ENCODE measurements at regions not wholly inside any gene's neighbourhood (a gene's known extent, or its start where the extent isn't known, plus 50 kb on each side); places are given as distances from the start of the nearest gene placed in this dataset.

DNA sequence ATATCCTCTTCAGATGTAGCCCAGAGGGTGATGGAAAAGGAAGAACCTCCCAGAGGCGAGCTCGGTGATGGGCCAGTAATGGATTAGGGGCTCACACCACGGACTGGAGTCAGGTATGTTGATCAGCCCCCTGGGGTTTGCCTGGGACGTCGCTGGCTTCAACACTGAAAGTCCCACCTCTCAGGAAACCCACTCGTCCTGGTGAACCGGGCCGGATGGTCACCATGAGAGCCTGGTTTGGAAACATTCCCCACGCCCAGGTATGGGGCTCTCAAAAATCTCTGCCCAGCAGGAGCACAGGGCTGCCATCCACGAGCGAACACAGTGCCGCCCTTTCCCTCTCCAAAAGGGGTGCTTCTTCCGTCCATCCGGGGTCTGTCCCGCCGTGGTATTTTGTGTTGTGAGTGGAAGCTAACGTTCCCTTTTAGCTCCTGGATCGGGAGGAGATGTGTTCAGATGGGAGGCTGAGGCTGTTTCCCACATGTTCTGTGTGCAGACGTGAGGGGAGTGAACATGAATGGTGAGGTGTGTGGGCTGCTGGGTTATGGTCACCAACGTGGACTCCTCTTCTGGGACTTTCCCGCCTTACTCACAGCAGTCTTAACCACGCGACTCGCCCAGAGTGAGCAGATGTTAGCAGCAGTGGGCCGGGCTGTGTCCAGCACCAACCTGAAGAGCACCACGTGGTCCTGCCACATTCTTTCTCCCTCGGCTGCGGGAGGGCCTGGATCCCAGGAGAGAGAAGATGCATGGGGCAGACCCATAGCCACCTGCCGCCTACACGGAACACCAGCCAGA, 139.2 kb downstream of the KIF26A start:
- DNase-seq, result no peak

- DNase-seq, result no peak
Measured at GRCh38 chr14:104278214-104278534, 139.8 kb downstream of the KIF26A start.

DNA sequence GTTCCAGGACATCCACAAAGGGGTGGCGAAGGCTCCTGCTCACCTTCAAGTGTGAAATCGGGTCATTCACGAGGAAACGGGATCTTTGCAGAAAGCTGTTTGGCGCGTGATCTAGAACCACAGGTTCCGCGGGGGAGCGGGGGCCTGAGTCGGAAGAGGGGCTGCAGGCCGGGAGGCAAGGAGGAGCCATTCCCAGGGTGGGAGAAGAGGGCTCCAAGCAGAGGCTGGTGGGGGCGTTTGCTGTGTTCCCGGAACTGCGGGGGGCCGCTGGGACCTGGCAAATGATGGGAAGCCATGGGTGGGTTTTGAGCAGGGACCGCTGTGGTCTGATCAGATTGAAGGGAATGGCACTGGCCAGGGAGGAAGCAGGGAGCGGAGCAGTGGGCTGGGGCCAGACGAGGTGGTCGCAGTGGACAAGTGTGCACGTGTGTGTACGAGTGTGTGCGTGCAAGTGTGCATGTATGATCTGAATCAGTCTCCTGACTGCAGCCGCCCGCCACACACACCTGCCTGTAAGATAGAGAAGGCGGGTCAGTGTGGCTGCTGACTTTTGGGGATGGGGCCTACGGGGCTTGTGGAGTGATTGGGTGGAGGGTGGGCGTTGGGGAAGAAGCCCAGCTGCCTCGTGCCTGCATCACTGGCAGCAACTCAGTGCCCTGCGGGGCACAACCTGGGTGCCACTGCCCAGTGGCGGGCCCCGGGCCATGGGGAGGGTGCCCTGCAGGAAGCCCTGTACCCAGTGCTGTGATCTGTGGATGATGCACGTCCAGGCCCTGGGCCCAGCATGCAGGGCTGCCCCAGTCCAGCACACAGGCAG, 141.9 kb downstream of the KIF26A start:
- no peak for DNase-seq

GRCh38 chr14:104280902-104281767, 142.7 kb downstream of the KIF26A start:
- DNase-seq, result no peak

DNA sequence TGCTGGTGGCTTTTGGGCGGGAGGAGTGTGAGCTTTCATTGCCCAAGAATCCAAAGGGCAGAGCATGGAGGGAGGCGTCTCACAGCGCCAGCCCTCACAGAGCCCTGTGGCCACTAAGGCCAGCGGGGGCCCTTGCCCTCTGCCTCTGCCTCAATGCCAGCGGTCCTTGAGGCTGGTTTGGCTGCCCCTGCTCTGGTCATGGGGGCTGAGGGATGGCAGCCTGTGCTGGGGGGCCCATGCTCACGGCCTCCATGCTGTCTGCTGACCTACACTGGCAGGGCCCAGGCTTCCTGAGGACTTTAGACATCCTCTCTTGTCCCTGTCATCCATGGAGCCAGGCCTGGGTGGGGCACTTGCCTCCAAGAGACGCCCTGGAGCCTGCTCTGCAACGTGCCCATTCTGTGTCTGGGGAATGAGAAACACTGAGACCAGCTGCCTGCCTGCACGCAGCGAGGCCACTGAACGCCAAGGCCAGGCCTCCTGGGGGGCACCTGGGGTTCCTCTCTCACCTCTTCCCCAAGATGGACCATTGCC, 143.4 kb downstream of the KIF26A start:
- peak in 1 of 5 donors; percentile 9 for DNase-seq

DNA sequence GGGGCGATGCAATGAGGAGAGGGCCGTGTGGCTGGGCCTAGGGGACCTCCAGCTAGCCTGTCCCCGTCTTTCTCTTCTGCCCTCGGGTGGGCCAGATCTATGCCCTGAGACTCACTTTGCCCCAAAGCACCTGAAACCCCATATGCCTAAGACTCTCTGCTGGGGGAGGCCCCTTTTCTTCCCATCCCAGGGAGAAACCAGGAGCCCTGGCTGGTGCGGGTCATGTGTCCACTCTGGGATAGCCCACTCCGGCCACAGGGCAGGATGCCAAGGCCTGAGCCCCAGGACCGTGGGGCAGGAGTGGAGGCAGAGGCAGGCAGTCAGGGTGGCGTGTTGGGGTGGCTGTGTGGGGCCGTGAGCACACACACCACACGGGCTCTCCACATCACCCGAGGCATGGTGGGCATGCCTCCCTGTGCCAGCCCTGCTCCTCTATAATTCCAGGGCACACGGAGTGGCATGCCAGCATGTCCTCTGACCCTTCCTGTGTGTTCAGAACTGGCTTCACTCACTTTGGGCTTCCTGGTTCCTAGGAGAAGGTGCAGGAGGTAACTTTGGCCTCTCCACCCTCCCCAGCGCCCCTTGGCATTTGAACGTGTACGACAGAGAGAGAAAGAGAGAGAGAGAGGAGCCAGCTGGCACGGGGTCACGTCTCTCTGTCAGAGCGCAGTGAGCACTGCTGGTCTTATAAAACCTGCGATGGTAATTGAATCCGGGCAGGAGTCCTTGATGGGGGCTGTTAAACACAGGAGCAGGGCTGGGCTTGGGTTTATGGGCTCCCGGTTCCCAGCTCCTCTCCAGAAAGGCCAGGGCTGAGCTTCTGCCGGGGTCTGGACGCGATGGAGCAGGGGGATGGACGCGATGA, 144.2 kb downstream of the KIF26A start:
- DNase-seq, result peak in 1 of 5 donors; percentile 7

- peak in 1 of 5 donors; percentile 7 for DNase-seq
Measured at GRCh38 chr14:104283197-104284106, 145.1 kb downstream of the KIF26A start.

DNA sequence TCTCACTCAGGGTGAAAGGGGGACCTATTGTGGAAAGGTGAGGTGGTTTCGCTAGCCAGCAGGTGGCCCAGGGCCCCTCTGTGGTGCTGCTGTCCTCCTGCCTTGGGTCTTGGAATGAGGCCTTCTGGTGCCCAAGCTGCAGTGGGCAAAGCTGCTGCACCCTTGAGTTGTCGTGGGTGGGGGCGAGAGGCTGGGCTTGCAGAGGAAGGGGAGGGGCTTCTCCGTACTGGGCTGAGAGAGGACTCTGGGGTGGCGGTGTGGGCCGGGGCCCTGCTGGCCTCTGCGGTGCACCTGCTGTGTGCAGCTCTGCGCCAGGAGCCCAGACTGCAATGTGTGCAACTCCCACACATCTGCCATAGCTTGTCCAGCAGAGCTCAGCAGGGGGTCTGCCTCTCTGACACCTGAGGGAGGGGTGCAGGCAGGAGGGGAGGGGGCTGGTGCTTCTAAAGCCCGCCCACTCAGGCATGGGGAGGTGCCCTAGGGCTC, 145.8 kb downstream of the KIF26A start:
- DNase-seq, result peak in 1 of 5 donors; percentile 6

DNA sequence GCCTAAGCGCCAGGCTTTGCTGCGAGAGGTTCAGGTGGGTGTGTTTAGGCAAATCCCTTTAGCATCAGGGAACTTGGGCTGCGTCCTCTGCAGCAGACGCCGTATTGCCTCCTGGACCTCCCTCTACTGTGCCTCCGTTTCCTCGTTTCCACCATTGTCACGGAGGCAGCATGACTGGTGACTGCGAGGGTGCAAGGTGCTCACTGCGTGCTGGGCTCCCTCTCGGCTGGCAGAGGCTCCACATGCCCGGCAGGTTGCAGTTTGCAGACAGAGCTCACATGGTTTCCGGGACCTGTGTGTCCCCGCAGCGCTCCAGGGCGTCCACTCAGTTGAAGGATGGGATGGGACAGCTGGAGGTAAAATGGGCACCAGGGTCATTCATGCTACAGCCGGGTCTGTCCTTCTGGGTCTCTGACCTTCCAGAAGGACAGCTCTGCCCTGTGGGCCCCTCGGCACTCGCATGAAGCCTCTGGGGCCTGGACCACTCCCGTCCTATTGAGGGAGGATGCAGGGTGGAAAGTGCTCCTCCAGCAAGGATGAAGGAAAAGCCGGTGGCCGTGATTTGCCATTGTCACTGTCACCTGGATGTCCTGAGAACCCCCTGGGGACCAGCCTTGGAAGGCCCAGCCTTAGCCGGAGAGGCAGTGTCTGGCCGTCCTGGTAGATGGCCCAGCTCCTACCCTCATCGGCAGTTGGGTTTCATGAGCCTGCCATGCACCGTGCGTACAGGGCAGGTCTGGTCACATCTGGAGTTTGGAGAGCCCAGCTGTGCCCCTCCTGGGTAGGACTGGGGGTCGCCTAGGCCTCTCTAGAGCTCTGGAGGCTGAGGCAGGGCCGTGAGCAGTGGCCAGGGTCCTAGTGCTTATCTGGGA, 146.5 kb downstream of the KIF26A start:
- DNase-seq, result peak in 1 of 5 donors; percentile 11

DNA sequence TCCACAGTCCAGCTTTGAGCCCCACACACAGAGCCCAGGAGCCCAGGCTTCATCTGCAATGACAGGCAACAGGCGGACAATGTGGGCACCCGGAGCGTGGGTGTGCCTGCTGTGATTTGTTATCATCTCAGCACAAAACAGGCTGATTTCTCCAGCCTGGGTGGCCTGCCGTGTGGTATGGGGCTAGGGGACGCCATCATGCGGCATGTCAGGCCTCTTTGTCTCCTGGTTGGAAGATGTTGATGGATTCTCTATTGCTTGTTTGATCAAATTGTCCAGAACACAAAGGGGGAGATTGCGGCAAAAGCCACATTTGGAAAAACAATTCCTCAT, 147.1 kb downstream of the KIF26A start:
- peak in 1 of 5 donors; percentile 5 for DNase-seq

DNA sequence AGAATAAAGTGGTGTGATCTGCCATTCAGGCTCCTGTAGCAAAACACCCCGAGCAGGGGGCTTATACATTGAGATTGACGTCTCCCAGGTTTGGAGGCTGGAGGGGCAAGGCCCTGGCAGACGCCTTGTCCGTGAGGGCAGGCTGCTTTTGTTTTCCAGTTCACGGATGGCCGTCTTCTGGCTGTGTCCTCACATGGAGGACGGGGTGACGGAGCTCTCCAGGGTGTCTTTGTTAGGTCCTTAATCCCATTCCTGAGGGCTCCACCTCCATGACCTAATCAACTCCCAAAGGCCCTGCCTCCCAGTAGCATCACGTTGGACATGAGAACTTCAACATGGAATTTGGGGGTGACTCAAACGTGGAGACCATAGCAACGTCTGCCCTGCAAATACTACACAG, 147.7 kb downstream of the KIF26A start:
- peak in 2 of 5 donors; percentile 1 to 5 for DNase-seq

- peak in 2 of 5 donors; percentile 3 to 5 for DNase-seq
Measured at GRCh38 chr14:104286496-104286895, 148.1 kb downstream of the KIF26A start.

DNA sequence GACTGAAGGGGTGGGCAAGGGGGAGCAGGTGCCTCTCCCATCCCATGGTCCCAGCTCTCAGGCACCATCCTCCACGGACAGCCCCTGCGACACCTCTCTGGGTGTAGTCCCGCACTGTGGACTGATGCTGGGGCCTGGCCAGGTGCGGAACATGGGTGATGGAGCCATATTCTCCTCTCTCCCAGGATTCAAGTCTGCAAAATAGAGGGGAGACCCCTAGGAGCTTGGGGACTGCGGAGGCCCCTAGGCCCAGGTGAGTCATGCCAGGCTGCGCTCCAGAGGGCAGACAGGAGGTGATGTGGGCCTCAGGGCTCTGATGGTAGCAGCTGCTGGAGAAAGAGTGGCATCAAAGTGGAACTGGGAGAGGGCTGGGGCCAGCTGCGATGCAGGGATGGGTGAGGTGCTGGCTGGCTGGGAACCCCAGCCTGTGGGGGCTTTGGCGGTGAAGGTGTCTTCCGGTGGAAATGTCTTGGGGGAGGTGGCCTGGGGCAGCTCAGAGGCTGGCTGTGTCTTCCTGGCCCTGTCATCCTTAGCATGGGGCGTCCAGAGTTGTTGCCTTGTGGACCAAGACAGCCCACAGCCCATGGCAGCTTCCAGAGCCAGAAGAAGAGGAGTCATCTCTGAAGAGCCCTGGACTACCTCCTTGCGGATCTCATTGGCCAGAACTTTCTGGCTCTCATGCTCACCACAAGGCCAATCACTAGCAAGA, 149.1 kb downstream of the KIF26A start:
- peak in 1 of 5 donors; percentile 3 for DNase-seq

- DNase-seq, result peak in 2 of 5 donors; percentile 2 to 4
Measured at GRCh38 chr14:104288272-104288671, 149.9 kb downstream of the KIF26A start.

DNA sequence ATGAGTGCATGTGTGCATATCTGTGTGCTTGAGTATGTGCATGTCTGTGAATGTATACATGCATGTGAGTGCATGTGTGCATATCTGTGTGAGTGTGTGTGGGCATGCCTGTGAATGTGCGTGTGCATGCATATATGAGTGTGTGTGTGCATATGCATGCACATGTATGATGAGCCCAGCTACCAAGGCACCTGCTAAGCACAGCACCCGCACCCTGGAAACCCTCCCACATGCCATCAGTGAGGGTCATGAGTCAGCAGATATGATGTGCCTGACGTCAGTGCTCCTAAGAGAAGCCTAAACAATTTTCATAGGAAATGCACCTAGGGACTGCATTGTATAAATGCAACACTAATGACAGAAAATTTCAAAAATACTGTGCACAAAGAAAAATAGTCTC, 151.1 kb downstream of the KIF26A start:
- no peak for DNase-seq

DNA sequence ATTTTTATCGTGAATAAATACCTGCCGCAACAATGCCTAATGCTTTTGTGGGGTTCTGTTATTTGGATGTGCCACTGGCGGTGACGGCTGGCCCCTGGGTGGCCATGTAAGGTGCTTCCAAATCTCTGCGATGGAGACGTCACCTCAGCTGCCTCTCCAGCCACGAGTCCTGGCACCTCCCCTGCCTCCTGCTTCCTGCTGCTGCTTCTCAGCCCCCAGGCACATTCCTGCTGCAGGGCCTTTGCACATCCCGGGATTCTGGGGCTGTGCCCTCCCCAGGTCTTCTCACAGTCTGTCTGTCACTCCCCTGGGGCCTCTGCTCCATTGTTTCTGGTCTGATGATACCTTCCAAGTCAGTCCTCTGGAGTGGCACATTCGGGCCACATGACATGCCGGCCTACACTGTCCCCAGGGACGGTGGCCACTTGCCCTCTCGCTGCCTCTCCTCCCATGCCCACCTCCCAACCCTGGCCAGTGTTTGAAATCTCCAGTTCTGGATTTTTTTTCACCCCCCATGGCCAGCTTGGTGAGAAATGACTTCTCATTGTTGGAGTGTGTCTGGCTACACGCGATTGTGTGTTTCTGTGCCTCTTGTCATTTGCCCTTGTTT, 151.8 kb downstream of the KIF26A start:
- peak in 1 of 5 donors; percentile 3 for DNase-seq

- DNase-seq, result peak in 1 of 5 donors; percentile 5
Measured at GRCh38 chr14:104290756-104291122, 152.4 kb downstream of the KIF26A start.
